GM23338 (cell line): ENCODE measurements at regions not wholly inside any gene's neighbourhood (a gene's known extent, or its start where the extent isn't known, plus 50 kb on each side); places are given as distances from the start of the nearest gene placed in this dataset.

Experiments
- ATAC-seq: fragments of 200-7000 bp; cut with Tn5 transposase; 3 replicates; pipeline ENCODE4 v1.9.1; 2020
- DNase-seq: peaks from one replicate; pipeline ENCODE4 v3.0.0-alpha.2; 2015; ENCODE audit warnings: low spot score
- H2AFZ ChIP-seq: fragments of 200-600 bp; sonication (generic); 2 replicates; pipeline ENCODE4 v1.8.0; 2016; ENCODE audit warnings: antibody characterized with exemption, mild to moderate bottlenecking, moderate library complexity
- H3F3A ChIP-seq: fragments of 200-600 bp; sonication (generic); replicated peaks from 2 replicates; pipeline ENCODE4 v1.8.0; 2017; ENCODE audit warnings: antibody characterized with exemption, mixed run types, low read depth
- H3K27ac ChIP-seq: fragments of 200-600 bp; sonication (generic); 2 replicates; pipeline ENCODE4 v1.6.1; 2016; ENCODE audit warnings: low read depth
- H3K27me3 ChIP-seq: fragments of 200-600 bp; sonication (generic); 2 replicates; pipeline ENCODE4 v1.8.0; 2016; ENCODE audit warnings: mild to moderate bottlenecking, mixed run types, moderate library complexity; ENCODE audit not compliant: insufficient read depth
- H3K36me3 ChIP-seq: fragments of 200-600 bp; sonication (generic); 2 replicates; pipeline ENCODE4 v1.8.0; 2016; ENCODE audit warnings: mild to moderate bottlenecking; ENCODE audit not compliant: insufficient read depth
- H3K4me1 ChIP-seq: fragments of 200-600 bp; sonication (generic); 2 replicates; pipeline ENCODE4 v1.8.0; 2016; ENCODE audit warnings: mild to moderate bottlenecking, moderate library complexity; ENCODE audit not compliant: insufficient read depth
- H3K4me2 ChIP-seq: fragments of 200-600 bp; sonication (generic); 2 replicates; pipeline ENCODE4 v1.7.1; 2017; ENCODE audit warnings: mixed run types
- H3K4me3 ChIP-seq: fragments of 200-600 bp; sonication (generic); 2 replicates; pipeline ENCODE4 v1.6.1; 2016; ENCODE audit warnings: mixed run types
- H3K79me2 ChIP-seq: fragments of 200-600 bp; sonication (generic); replicated peaks from 2 replicates; pipeline ENCODE4 v1.8.0; 2017; ENCODE audit warnings: mild to moderate bottlenecking; ENCODE audit not compliant: insufficient read depth
- H3K9me2 ChIP-seq: fragments of 200-600 bp; sonication (generic); 2 replicates; pipeline ENCODE4 v1.8.0; 2017; ENCODE audit not compliant: insufficient read depth
- H4K20me1 ChIP-seq: fragments of 200-600 bp; sonication (generic); replicated peaks from 2 replicates; pipeline ENCODE4 v1.8.0; 2017; ENCODE audit warnings: mild to moderate bottlenecking; ENCODE audit not compliant: insufficient read depth
- H3K27ac Mint-ChIP-seq: 2 replicates; pipeline ENCODE4 v1.8.0; 2020; ENCODE audit warnings: inconsistent platforms, mild to moderate bottlenecking, moderate library complexity, mixed read lengths
- H3K27me3 Mint-ChIP-seq: 3 replicates; pipeline ENCODE4 v1.8.0; 2022; ENCODE audit warnings: low read depth, mild to moderate bottlenecking, moderate library complexity, mixed read lengths, inconsistent platforms; ENCODE audit not compliant: insufficient read depth, poor library complexity
- H3K36me3 Mint-ChIP-seq: 3 replicates; pipeline ENCODE4 v1.8.0; 2021; ENCODE audit warnings: low read depth, mild to moderate bottlenecking, inconsistent platforms, moderate library complexity, mixed read lengths
- H3K4me1 Mint-ChIP-seq: 3 replicates; pipeline ENCODE4 v1.8.0; 2020; ENCODE audit warnings: mild to moderate bottlenecking, inconsistent platforms, mixed read lengths
- H3K4me3 Mint-ChIP-seq: 3 replicates; pipeline ENCODE4 v1.8.0; 2021; ENCODE audit warnings: moderate library complexity, mild to moderate bottlenecking, inconsistent platforms, mixed read lengths
- H3K9me3 Mint-ChIP-seq: 3 replicates; pipeline ENCODE4 v1.8.0; 2020; ENCODE audit warnings: moderate library complexity, mild to moderate bottlenecking, inconsistent platforms, mixed read lengths
- EZH2 ChIP-seq: fragments of 200-600 bp; sonication (generic); IDR thresholded peaks from one replicate; pipeline ENCODE4 v1.8.0; 2017; ENCODE audit warnings: antibody characterized with exemption, mild to moderate bottlenecking, low read depth; ENCODE audit not compliant: unreplicated experiment
- JUNB ChIP-seq: IDR thresholded peaks from one replicate; pipeline ENCODE4 v1.6.1; 2016; ENCODE audit warnings: antibody characterized with exemption; ENCODE audit not compliant: unreplicated experiment
- POLR2AphosphoS5 ChIP-seq: IDR thresholded peaks from 2 replicates; pipeline ENCODE4 v1.6.1; 2016; ENCODE audit warnings: antibody characterized with exemption, low read depth
- REST ChIP-seq: IDR thresholded peaks from one replicate; pipeline ENCODE4 v1.6.1; 2018; ENCODE audit warnings: antibody characterized with exemption; ENCODE audit not compliant: unreplicated experiment
- STAT1 ChIP-seq: IDR thresholded peaks from one replicate; pipeline ENCODE4 v1.6.1; 2016; ENCODE audit warnings: antibody characterized with exemption; ENCODE audit not compliant: unreplicated experiment
- ZNF114 ChIP-seq: fragments of 250-450 bp; sonication (Bioruptor Pico); IDR thresholded peaks from 2 replicates; pipeline ENCODE4 v1.5.0; 2020; ENCODE audit warnings: mild to moderate bottlenecking, moderate library complexity
- ZNF331 ChIP-seq: fragments of 250-450 bp; sonication (Bioruptor Pico); IDR thresholded peaks from 2 replicates; pipeline ENCODE4 v1.5.0; 2020; ENCODE audit warnings: low read depth, mild to moderate bottlenecking, moderate library complexity
- TF ChIP-seq, protein P1 (sequence below): IDR thresholded peaks from 2 replicates; pipeline ENCODE4 v1.6.1; 2016; ENCODE audit warnings: antibody characterized with exemption

DNA sequence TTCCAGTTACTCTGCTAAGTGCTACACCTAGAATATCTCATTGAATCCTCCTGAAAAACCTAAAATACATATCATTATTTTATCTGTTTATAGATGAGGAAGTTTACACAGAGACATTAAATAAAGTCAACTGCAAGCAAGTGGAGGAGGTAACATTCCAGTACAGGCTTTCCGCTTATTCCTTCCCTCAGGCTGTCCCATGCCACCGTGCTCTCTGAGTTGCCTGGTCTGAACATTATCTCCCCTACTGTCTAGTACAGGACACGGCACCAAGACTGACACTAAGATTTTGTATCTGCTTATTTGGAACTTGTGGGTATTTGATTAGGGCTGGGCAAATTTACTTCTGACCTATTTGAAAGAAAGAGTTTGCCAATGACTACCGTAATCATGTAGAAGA is 172.4 kb upstream of the STK32A start (continued):
- no peak for TF ChIP-seq REST

GRCh38 chr5:147063943-147064342 is 170.9 kb upstream of the STK32A start:
- Histone ChIP-seq H3K4me2 (no peak overlapping the region), H3K27ac (no peak overlapping the region), H3F3A (no peaks in the 10 kb centered on the region), H3K4me1 (no peaks in the 10 kb centered on the region), H4K20me1 (no peaks in the 10 kb centered on the region), H2AFZ (no peak overlapping the region), H3K27me3 (no peaks in the 10 kb centered on the region), H3K79me2 (no peaks in the 10 kb centered on the region), H3K4me3 (no peak overlapping the region), H3K36me3 (no peaks in the 10 kb centered on the region), H3K9me2 (no peaks in the 10 kb centered on the region)
- H3K27me3 Mint-ChIP-seq, result no peaks in the 10 kb centered on the region
- TF ChIP-seq EZH2 (no peak), REST (no peak), POLR2AphosphoS5 (no peak), ZNF331 (CRISPR knock-in tag) (no peak), STAT1 (no peak), ZNF114 (CRISPR knock-in tag) (no peak), JUNB (no peak)
- TF ChIP-seq, protein P1, sequence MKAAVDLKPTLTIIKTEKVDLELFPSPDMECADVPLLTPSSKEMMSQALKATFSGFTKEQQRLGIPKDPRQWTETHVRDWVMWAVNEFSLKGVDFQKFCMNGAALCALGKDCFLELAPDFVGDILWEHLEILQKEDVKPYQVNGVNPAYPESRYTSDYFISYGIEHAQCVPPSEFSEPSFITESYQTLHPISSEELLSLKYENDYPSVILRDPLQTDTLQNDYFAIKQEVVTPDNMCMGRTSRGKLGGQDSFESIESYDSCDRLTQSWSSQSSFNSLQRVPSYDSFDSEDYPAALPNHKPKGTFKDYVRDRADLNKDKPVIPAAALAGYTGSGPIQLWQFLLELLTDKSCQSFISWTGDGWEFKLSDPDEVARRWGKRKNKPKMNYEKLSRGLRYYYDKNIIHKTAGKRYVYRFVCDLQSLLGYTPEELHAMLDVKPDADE, result no peak
- H3K36me3 Mint-ChIP-seq, result no peaks in the 10 kb centered on the region
- H3K27ac Mint-ChIP-seq, result no peak overlapping the region
- ATAC-seq (no peak), DNase-seq (no peak)
- H3K4me3 Mint-ChIP-seq, result no peak overlapping the region
- no peaks in the 10 kb centered on the region for H3K4me1 Mint-ChIP-seq
- no peaks in the 10 kb centered on the region for H3K9me3 Mint-ChIP-seq
